Fibroblast of the aortic adventitia (primary cell): ENCODE measurements at regions not wholly inside any gene's neighbourhood (a gene's known extent, or its start where the extent isn't known, plus 50 kb on each side); places are given as distances from the start of the nearest gene placed in this dataset.

ENCODE experiments used
- DNase-seq: peaks from one replicate; pipeline ENCODE4 v3.0.0-alpha.2; 2010; ENCODE audit warnings: low read depth
- H3K4me3 ChIP-seq: 2 replicates; pipeline ENCODE4 v1.5.1; 2011; ENCODE audit warnings: low read depth, mild to moderate bottlenecking, control low read depth, low read length, moderate library complexity
- CTCF ChIP-seq: IDR thresholded peaks from 2 replicates; pipeline ENCODE4 v1.5.1; 2011; ENCODE audit warnings: mild to moderate bottlenecking, low read length, control low read depth, inconsistent platforms; ENCODE audit not compliant: insufficient read depth

- no peak overlapping the region for H3K4me3 ChIP-seq
- no peak for TF ChIP-seq CTCF
- DNase-seq = no peak
Observed at GRCh38 chr14:101222362-101223070, 319.0 kb upstream of the RTL1 start.

GRCh38 chr14:101223127-101223526, 319.6 kb upstream of the RTL1 start:
- no peak for TF ChIP-seq CTCF
- DNase-seq = no peak
- H3K4me3 ChIP-seq = no peak overlapping the region

- TF ChIP-seq CTCF = no peak
- H3K4me3 ChIP-seq = no peak overlapping the region
- DNase-seq = no peak
Observed at GRCh38 chr14:101223561-101224162, 320.1 kb upstream of the RTL1 start.

- no peak overlapping the region for H3K4me3 ChIP-seq
- TF ChIP-seq CTCF = no peak
- no peak for DNase-seq
Observed at GRCh38 chr14:101224356-101225156, 321.0 kb upstream of the RTL1 start.

GRCh38 chr14:101225157-101226152, 321.9 kb upstream of the RTL1 start:
- H3K4me3 ChIP-seq = no peak overlapping the region
- no peak for TF ChIP-seq CTCF
- no peak for DNase-seq

GRCh38 chr14:101226265-101226602, 322.7 kb upstream of the RTL1 start:
- no peak overlapping the region for H3K4me3 ChIP-seq
- DNase-seq = no peak
- no peak for TF ChIP-seq CTCF
